HUES48 (cell line): ENCODE measurements at regions not wholly inside any gene's neighbourhood (a gene's known extent, or its start where the extent isn't known, plus 50 kb on each side); places are given as distances from the start of the nearest gene placed in this dataset.

Experiments
- H3K27ac ChIP-seq: one replicate; pipeline ENCODE4 v1.7.0; 2013; ENCODE audit warnings: low read depth, low read length, inconsistent platforms
- H3K27me3 ChIP-seq: 2 replicates; pipeline ENCODE4 v1.6.1; 2013; ENCODE audit warnings: mild to moderate bottlenecking, low read length; ENCODE audit not compliant: control insufficient read depth, insufficient read depth
- H3K36me3 ChIP-seq: 2 replicates; pipeline ENCODE4 v1.6.1; 2013; ENCODE audit warnings: low read length; ENCODE audit not compliant: control insufficient read depth, insufficient read depth
- H3K4me1 ChIP-seq: 2 replicates; pipeline ENCODE4 v1.6.1; 2013; ENCODE audit warnings: mild to moderate bottlenecking, low read length; ENCODE audit not compliant: control insufficient read depth, insufficient read depth
- H3K4me3 ChIP-seq: 2 replicates; pipeline ENCODE4 v1.5.1; 2013; ENCODE audit warnings: mild to moderate bottlenecking, low read depth, low read length
- H3K9ac ChIP-seq: 2 replicates; pipeline ENCODE4 v1.6.1; 2013; ENCODE audit warnings: mild to moderate bottlenecking, low read depth, low read length, moderate library complexity
- H3K9me3 ChIP-seq: 2 replicates; pipeline ENCODE4 v1.6.1; 2013; ENCODE audit warnings: low read length; ENCODE audit not compliant: control insufficient read depth, insufficient read depth

GRCh38 chr18:37641573-37641972 lies 76.0 kb upstream of the CELF4 start:
- H3K4me1 ChIP-seq, result peaks cover 17% of the 10 kb centered on the region
- no peaks in the 10 kb centered on the region for H3K36me3 ChIP-seq
- H3K27me3 ChIP-seq, result no peaks in the 10 kb centered on the region; the same call in 1 of the 2 replicates
- peaks cover 7% of the 10 kb centered on the region for H3K9me3 ChIP-seq
- H3K9ac ChIP-seq, result no peak overlapping the region
- no peak overlapping the region for H3K27ac ChIP-seq
- no peak overlapping the region for H3K4me3 ChIP-seq

- Histone ChIP-seq H3K9ac (no peak overlapping the region), H3K4me3 (no peak overlapping the region), H3K27ac (peak overlapping the region; percentile 71), H3K27me3 (no peaks in the 10 kb centered on the region; the same call in 1 of the 2 replicates), H3K4me1 (peaks cover 17% of the 10 kb centered on the region), H3K9me3 (0 out of 2 replicates have a peak, but pooled peaks cover 4% of the 10 kb centered on the region), H3K36me3 (no peaks in the 10 kb centered on the region)
These were observed 74.9 kb upstream of the CELF4 start for GRCh38 chr18:37640504-37640903.

- Histone ChIP-seq H3K27ac (peak overlapping the region; percentile 71), H3K36me3 (no peaks in the 10 kb centered on the region), H3K4me1 (peaks cover 17% of the 10 kb centered on the region), H3K27me3 (no peaks in the 10 kb centered on the region; the same call in 1 of the 2 replicates), H3K4me3 (no peak overlapping the region), H3K9ac (no peak overlapping the region), H3K9me3 (no peaks in the 10 kb centered on the region)
These were observed 74.2 kb upstream of the CELF4 start for GRCh38 chr18:37639846-37640245.

GRCh38 chr18:37637478-37637850 lies 71.9 kb upstream of the CELF4 start:
- Histone ChIP-seq H3K9me3 (no peaks in the 10 kb centered on the region), H3K4me1 (peaks cover 17% of the 10 kb centered on the region), H3K4me3 (no peak overlapping the region), H3K27me3 (no peaks in the 10 kb centered on the region; the same call in 1 of the 2 replicates), H3K36me3 (no peaks in the 10 kb centered on the region), H3K9ac (no peak overlapping the region), H3K27ac (no peak overlapping the region)

- H3K36me3 ChIP-seq, result no peaks in the 10 kb centered on the region
- H3K4me1 ChIP-seq, result peaks cover 17% of the 10 kb centered on the region
- H3K9ac ChIP-seq, result no peak overlapping the region
- no peaks in the 10 kb centered on the region for H3K9me3 ChIP-seq
- H3K4me3 ChIP-seq, result no peak overlapping the region
- no peak overlapping the region for H3K27ac ChIP-seq
- no peaks in the 10 kb centered on the region; the same call in 1 of the 2 replicates for H3K27me3 ChIP-seq
These were observed 71.4 kb upstream of the CELF4 start for GRCh38 chr18:37636831-37637477.

GRCh38 chr18:37634516-37634915 lies 68.9 kb upstream of the CELF4 start:
- Histone ChIP-seq H3K36me3 (no peaks in the 10 kb centered on the region), H3K9me3 (no peaks in the 10 kb centered on the region), H3K27me3 (no peaks in the 10 kb centered on the region; the same call in 1 of the 2 replicates), H3K27ac (no peak overlapping the region), H3K9ac (no peak overlapping the region), H3K4me3 (no peak overlapping the region), H3K4me1 (no peaks in the 10 kb centered on the region)

GRCh38 chr18:37631422-37631821 lies 65.8 kb upstream of the CELF4 start:
- no peak overlapping the region for H3K27ac ChIP-seq
- no peak overlapping the region for H3K4me3 ChIP-seq
- no peak overlapping the region for H3K9ac ChIP-seq
- H3K36me3 ChIP-seq, result no peaks in the 10 kb centered on the region
- no peaks in the 10 kb centered on the region for H3K27me3 ChIP-seq
- no peaks in the 10 kb centered on the region for H3K9me3 ChIP-seq
- no peaks in the 10 kb centered on the region for H3K4me1 ChIP-seq

GRCh38 chr18:37630334-37630733 lies 64.7 kb upstream of the CELF4 start:
- H3K27ac ChIP-seq, result no peak overlapping the region
- H3K9me3 ChIP-seq, result no peaks in the 10 kb centered on the region
- H3K9ac ChIP-seq, result no peak overlapping the region

GRCh38 chr18:37628470-37629220 lies 63.0 kb upstream of the CELF4 start:
- no peaks in the 10 kb centered on the region for H3K36me3 ChIP-seq
- no peak overlapping the region for H3K27ac ChIP-seq
- no peak overlapping the region for H3K4me3 ChIP-seq
- H3K9me3 ChIP-seq, result no peaks in the 10 kb centered on the region
- H3K27me3 ChIP-seq, result no peaks in the 10 kb centered on the region
- H3K9ac ChIP-seq, result no peak overlapping the region
- H3K4me1 ChIP-seq, result no peaks in the 10 kb centered on the region

More at GRCh38 chr18:37630334-37630733, 64.7 kb upstream of the CELF4 start:
- no peak overlapping the region for H3K4me3 ChIP-seq
- H3K27me3 ChIP-seq, result no peaks in the 10 kb centered on the region
- H3K4me1 ChIP-seq, result no peaks in the 10 kb centered on the region
- H3K36me3 ChIP-seq, result no peaks in the 10 kb centered on the region

GRCh38 chr18:37624318-37624717 lies 58.7 kb upstream of the CELF4 start:
- Histone ChIP-seq H3K4me1 (peaks cover 9% of the 10 kb centered on the region), H3K4me3 (no peak overlapping the region), H3K36me3 (no peaks in the 10 kb centered on the region), H3K27me3 (no peaks in the 10 kb centered on the region), H3K9ac (no peak overlapping the region), H3K9me3 (no peaks in the 10 kb centered on the region), H3K27ac (no peak overlapping the region)

GRCh38 chr18:37619964-37620363 lies 54.4 kb upstream of the CELF4 start:
- no peaks in the 10 kb centered on the region for H3K9me3 ChIP-seq

More at GRCh38 chr18:37619964-37620363, 54.4 kb upstream of the CELF4 start:
- Histone ChIP-seq H3K36me3 (no peaks in the 10 kb centered on the region), H3K27me3 (no peaks in the 10 kb centered on the region), H3K27ac (no peak overlapping the region), H3K9ac (no peak overlapping the region), H3K4me1 (peaks cover 9% of the 10 kb centered on the region), H3K4me3 (no peak overlapping the region)
